ENCODE measurements at regions not wholly inside any gene's neighbourhood (a gene's known extent, or its start where the extent isn't known, plus 50 kb on each side); places are given as distances from the start of the nearest gene placed in this dataset.

DNA sequence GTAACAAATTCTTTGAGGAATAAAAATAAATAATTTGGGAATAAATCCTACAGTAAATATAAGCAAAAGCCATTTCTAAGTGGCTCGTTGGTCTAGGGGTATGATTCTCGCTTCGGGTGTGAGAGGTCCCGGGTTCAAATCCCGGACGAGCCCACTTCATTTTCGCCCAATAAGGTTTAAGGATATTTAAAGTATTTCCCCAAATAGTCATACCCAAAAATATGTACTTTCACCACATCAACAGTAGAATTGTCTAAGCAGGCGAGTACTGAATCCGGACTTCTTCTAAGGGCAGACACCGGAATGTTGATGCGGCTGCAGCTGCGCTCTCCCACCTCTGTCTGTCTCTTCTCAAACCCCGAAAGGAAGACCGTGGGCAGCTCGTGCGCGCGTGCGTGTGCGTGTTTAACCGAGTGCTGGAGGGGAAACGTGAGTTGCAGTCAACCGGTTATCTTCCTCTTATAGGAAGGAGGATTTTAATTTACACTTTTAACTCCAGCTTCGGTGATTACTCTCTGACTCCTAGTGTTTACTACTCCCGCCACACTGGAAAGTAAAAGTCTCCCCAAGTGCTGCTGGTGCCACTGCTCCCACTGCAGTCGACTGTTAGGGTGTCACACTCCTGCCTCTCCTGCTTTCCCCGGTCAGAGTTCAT, 155.7 kb upstream of the PRSS16 start:
- no peak for TF ChIP-seq POLR2A (IDR thresholded peaks at IDR 0.05; ENCODE audit: low read depth, low read length)
- TF ChIP-seq POLR2AphosphoS5 (IDR thresholded peaks at IDR 0.05; ENCODE audit: low read depth, low read length): no peak

Measured in GM12892 (cell line).